T-helper 17 cell (primary cell): ENCODE measurements at regions not wholly inside any gene's neighbourhood (a gene's known extent, or its start where the extent isn't known, plus 50 kb on each side); places are given as distances from the start of the nearest gene placed in this dataset.

Experiments
- ATAC-seq: fragments of 150-1000 bp; cut with Tn5 transposase; 2 replicates; pipeline ENCODE4 v1.10.0; 2021; ENCODE audit warnings: mild to moderate bottlenecking, moderate library complexity
- DNase-seq, 3 donors: peaks; one replicate each; pipeline versions ENCODE4 v3.0.0 to v3.0.0-alpha.2; 2020 to 2021
- H3K9me3 ChIP-seq: one replicate; pipeline ENCODE4 v1.7.0; 2013; ENCODE audit warnings: low read length, mild to moderate bottlenecking; ENCODE audit not compliant: control insufficient read depth, poor library complexity, severe bottlenecking
- H3K27ac Mint-ChIP-seq: one replicate; pipeline ENCODE4 v1.8.0; 2022; ENCODE audit warnings: mild to moderate bottlenecking, moderate library complexity, mixed read lengths
- H3K27me3 Mint-ChIP-seq: one replicate; pipeline ENCODE4 v1.8.0; 2022; ENCODE audit warnings: mixed read lengths
- H3K36me3 Mint-ChIP-seq: one replicate; pipeline ENCODE4 v1.8.0; 2022; ENCODE audit warnings: low read depth, mixed read lengths
- H3K4me1 Mint-ChIP-seq: one replicate; pipeline ENCODE4 v1.8.0; 2022; ENCODE audit warnings: mild to moderate bottlenecking, mixed read lengths
- H3K4me3 Mint-ChIP-seq: one replicate; pipeline ENCODE4 v1.8.0; 2022; ENCODE audit warnings: mild to moderate bottlenecking, moderate library complexity, mixed read lengths

DNA sequence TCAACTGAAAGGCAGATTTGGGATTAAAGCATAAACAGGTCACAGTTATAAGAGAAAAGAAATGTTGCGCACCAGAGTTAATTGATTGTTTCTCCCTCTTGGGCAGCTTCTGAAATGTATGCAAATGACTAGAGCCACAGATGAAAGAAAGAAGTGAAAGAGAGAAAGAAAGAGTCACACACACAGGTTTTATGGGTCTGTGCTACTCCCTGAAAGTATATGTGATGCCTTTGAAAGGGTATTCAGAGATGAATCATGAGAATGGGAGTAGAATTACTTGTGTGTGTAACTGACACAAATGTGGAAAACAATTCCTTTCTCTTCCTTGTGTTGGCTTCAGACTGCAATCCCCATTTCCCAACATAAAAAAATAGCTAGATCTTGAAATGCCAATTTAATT lies 196.9 kb downstream of the FOXA2 start:
- H3K27me3 Mint-ChIP-seq = no peaks in the 10 kb centered on the region
- H3K27ac Mint-ChIP-seq = no peak overlapping the region
- no peaks in the 10 kb centered on the region for H3K36me3 Mint-ChIP-seq
- no peaks in the 10 kb centered on the region for H3K9me3 ChIP-seq
- no peak for ATAC-seq
- no peak overlapping the region for H3K4me3 Mint-ChIP-seq
- no peak for DNase-seq
- no peaks in the 10 kb centered on the region for H3K4me1 Mint-ChIP-seq

DNA sequence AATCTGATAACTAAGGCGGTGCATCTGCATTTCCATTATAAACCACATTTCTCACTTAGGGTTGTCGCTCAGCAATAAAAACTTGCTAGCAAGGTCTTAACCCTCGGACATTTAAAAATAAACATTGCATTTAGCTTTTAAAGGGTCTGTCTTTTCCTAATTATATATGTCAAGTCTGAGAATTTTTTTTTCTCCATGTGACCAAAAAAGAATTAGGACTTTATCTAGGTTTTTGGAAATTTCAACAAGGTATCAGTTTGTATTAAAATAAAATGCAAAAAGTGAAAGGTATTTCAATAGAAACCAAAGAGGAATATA lies 198.1 kb downstream of the FOXA2 start:
- no peaks in the 10 kb centered on the region for H3K9me3 ChIP-seq
- DNase-seq = no peak
- no peak overlapping the region for H3K4me3 Mint-ChIP-seq
- no peaks in the 10 kb centered on the region for H3K27me3 Mint-ChIP-seq
- H3K4me1 Mint-ChIP-seq = no peaks in the 10 kb centered on the region
- ATAC-seq = no peak
- no peaks in the 10 kb centered on the region for H3K36me3 Mint-ChIP-seq
- no peak overlapping the region for H3K27ac Mint-ChIP-seq

DNA sequence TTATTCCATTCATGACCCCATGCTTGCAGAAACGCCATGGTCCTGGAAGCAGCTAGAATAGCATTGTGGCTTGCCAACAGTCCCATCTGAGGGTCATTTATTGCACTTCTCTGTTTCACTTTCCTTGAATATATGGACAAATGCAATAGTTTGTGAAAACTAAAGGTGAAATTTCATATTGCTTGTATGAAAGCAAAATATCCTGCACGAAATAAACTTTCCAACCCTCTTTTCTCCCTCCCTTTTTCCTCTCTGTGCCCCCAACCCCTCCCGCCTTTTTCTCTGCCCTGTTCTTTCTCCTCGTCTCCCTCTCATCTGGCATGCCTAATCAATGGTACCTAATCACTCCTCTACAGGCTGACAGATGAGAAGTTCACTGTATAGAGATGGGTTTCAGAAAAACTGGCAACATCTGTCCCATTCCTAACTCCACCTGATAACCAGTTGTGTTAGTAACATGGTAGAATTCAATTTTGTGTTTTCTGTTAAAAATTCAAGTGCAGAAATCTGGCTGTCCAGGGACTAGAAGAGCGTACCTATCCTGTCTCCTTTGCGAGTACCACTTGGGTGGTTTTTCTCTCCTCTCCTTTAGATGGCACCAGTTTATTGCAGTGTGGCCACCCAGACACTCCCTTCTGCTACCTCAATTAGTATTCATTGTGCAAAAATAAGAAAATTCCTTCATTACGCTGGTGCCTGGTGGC lies 198.6 kb downstream of the FOXA2 start:
- Mint-ChIP-seq H3K27ac (no peak overlapping the region), H3K4me1 (no peaks in the 10 kb centered on the region), H3K36me3 (no peaks in the 10 kb centered on the region), H3K4me3 (no peak overlapping the region), H3K27me3 (no peaks in the 10 kb centered on the region)
- no peak for ATAC-seq
- DNase-seq = no peak
- H3K9me3 ChIP-seq = no peaks in the 10 kb centered on the region

DNA sequence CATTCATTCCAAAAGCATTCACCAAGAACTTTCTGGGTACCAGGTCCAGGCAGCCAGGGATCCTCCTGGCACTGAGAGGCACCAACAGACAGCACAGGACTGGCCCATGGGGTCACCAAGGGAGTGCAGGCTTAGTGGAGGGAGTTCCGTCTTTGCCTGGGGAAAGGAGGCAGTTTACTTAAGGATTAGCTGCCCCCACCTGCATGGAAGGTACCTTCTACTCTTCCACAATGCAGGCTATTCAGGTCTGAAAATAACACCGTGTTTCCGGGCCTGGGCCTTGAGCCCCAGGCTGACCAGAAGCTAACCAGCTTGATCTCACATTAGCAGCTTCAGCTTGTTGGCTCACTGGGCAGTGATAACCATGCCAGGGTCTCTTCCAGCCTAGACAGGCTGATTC lies 199.4 kb downstream of the FOXA2 start:
- H3K9me3 ChIP-seq = no peaks in the 10 kb centered on the region
- no peaks in the 10 kb centered on the region for H3K36me3 Mint-ChIP-seq
- H3K27me3 Mint-ChIP-seq = no peaks in the 10 kb centered on the region
- H3K4me1 Mint-ChIP-seq = no peaks in the 10 kb centered on the region
- no peak overlapping the region for H3K27ac Mint-ChIP-seq
- ATAC-seq (no peak), DNase-seq (no peak)
- no peak overlapping the region for H3K4me3 Mint-ChIP-seq

DNA sequence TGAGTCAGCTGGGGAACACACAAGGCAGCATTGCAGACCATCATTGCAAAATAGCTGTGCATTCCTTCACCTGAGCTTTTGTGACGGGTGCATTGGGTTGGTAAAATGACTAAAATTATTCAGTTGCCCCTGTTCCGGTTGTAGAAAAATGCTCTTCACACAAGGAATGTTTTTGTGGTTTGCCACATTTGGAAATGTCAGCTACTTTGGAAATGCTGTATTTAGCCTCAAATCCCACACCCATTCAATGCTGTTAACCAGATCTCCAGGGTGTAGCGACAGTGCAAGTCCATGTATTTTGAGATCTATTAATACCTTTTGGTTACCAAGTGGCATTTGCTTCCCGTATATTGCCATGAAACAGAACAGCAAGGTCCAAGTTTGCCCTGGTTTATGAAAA lies 201.2 kb downstream of the FOXA2 start:
- no peak for ATAC-seq
- no peaks in the 10 kb centered on the region for H3K9me3 ChIP-seq
- Mint-ChIP-seq H3K4me3 (no peak overlapping the region), H3K36me3 (no peaks in the 10 kb centered on the region), H3K27me3 (no peaks in the 10 kb centered on the region), H3K4me1 (no peaks in the 10 kb centered on the region), H3K27ac (no peak overlapping the region)
- DNase-seq = no peak

DNA sequence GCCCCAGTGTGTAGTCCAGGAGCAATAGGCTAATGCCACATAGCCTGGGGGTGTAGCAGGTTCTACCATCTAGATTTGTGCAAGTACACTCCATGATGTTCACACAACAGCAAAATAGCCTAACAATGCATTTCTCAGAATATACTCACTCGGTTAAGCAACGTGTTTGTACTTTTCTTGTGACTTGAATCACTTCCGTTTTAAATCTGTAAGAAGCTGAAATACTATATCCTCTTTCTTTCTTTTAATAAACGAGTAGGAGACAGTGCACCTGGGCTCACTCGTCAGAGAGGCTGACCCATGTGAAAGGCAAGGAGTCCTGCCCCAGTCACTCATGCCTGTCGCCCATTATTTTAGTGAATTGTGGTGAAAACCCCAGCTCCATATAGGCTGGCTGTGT lies 201.6 kb downstream of the FOXA2 start:
- no peak for ATAC-seq
- H3K9me3 ChIP-seq = no peaks in the 10 kb centered on the region
- Mint-ChIP-seq H3K4me1 (no peaks in the 10 kb centered on the region), H3K36me3 (no peaks in the 10 kb centered on the region), H3K4me3 (no peak overlapping the region), H3K27me3 (no peaks in the 10 kb centered on the region), H3K27ac (no peak overlapping the region)
- no peak for DNase-seq

DNA sequence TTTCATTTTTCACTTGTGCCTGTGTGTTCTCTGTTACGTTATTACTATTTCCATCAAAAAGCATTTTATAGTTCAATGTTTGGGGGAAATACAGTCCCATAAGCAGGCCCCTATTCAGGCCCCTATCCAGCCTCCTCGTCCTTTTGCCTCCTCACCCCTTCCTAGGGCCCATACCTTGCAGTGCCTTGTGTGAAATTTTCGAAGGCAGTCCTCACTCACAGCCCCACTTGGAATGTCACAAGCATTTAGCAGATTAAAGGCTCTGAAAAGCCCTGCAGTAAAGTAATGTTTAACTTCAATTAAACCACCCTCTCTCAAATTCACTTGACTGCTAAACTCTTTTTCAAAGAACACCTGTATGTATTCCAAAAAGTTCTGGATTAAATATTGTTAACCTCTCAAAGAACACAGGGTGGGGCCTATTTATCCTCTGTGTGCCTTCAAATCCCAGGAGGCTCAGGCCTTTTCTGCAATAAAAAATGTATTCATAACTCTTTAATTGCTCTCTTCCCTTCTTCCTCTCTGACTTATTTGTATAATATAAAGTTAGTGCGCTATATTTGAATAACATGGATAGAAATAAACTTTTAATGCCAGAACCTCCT lies 202.5 kb downstream of the FOXA2 start:
- H3K4me1 Mint-ChIP-seq = no peaks in the 10 kb centered on the region
- no peaks in the 10 kb centered on the region for H3K9me3 ChIP-seq
- no peaks in the 10 kb centered on the region for H3K36me3 Mint-ChIP-seq
- no peak for ATAC-seq
- H3K27ac Mint-ChIP-seq = no peak overlapping the region
- H3K4me3 Mint-ChIP-seq = no peak overlapping the region
- DNase-seq = no peak
- H3K27me3 Mint-ChIP-seq = no peaks in the 10 kb centered on the region

DNA sequence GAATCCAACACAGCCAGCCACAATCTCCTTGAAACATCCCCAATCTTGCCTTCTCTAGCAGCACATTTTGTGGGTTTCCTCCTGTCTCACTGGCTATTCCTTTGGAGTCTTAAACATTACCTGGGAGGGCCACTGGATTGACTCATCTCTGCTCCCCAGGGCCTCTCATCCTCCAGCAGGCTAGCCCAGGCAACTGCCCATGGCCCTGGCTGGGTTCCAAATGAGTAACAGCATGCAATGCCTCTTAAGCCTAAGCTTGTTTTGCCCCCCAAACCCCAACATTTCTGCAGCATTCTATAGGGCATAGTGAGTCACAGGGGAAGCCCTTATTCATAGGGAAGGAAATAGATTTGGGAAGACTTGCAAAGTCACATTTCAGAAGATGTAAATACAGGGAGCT lies 204.9 kb downstream of the FOXA2 start:
- H3K27ac Mint-ChIP-seq = no peak overlapping the region
- no peaks in the 10 kb centered on the region for H3K4me1 Mint-ChIP-seq
- H3K27me3 Mint-ChIP-seq = no peaks in the 10 kb centered on the region
- H3K9me3 ChIP-seq = no peaks in the 10 kb centered on the region
- ATAC-seq (no peak), DNase-seq (no peak)
- no peaks in the 10 kb centered on the region for H3K36me3 Mint-ChIP-seq
- H3K4me3 Mint-ChIP-seq = no peak overlapping the region

DNA sequence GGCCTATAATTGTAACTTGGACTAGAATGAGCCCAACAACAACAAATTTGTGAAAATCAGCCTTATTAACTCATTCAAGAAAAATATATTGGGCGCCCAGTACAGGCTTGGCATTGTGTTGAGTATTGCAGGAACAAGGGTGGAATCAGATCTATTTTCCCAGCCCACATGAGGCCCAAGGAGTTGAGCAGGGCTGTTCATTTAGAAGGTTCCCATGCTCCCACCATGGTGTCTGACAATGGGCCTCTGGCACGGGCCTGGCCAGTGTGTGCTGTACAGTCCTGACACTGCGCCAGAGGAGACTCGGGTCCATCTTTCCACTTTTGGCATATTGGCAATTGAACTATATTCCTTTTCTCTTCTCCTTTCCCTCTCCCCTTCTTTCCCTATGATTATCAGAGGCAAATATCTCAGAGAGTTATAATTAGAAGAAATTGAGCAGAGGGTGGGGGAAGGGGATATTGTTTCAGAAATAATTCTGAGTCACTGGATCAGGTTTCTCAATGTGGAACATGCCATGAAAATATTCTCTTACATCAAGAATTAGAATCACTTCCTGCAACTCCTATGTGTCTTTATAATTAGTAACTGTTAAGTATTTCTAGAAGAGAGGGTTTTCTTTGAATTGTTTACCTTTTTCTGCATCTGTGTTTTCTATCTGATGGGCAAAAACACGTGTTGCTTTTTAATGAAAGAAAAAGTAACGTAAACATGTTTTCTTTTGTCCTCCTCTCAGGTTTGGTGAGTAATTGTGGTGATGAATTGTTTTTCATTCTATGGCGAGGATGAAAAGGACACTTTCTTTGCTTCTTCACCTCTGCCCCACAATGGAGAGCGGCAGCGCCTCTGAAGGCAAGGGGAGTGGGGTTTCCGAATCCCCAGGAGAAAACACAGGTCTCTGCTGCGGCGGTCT lies 209.4 kb downstream of the FOXA2 start:
- ATAC-seq = no peak
- H3K4me3 Mint-ChIP-seq = no peak overlapping the region
- H3K27me3 Mint-ChIP-seq = no peaks in the 10 kb centered on the region
- no peak overlapping the region for H3K27ac Mint-ChIP-seq
- no peaks in the 10 kb centered on the region for H3K4me1 Mint-ChIP-seq
- DNase-seq = no peak
- no peaks in the 10 kb centered on the region for H3K9me3 ChIP-seq
- H3K36me3 Mint-ChIP-seq = no peaks in the 10 kb centered on the region

DNA sequence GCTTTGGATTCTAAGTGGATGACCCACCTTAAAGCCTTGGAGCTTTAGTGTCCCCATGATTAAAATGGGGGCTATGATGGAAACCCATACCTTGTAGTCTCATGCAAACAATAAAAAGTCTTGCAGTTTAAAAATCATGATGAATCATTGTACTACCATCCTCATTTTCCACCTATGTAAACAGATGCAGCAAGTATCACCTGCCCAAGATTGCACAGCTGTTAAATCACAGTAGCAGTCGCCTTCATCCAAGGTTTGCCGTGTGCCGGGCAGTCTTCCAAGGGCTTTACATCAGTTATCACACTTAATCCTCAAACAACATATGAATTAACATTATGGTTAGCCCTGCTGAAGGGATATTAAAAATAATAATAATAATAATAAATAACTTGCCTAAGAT lies 210.3 kb downstream of the FOXA2 start:
- Mint-ChIP-seq H3K27ac (no peak overlapping the region), H3K36me3 (no peaks in the 10 kb centered on the region), H3K4me3 (no peak overlapping the region), H3K27me3 (no peaks in the 10 kb centered on the region), H3K4me1 (no peaks in the 10 kb centered on the region)
- no peaks in the 10 kb centered on the region for H3K9me3 ChIP-seq
- no peak for ATAC-seq
- no peak for DNase-seq

DNA sequence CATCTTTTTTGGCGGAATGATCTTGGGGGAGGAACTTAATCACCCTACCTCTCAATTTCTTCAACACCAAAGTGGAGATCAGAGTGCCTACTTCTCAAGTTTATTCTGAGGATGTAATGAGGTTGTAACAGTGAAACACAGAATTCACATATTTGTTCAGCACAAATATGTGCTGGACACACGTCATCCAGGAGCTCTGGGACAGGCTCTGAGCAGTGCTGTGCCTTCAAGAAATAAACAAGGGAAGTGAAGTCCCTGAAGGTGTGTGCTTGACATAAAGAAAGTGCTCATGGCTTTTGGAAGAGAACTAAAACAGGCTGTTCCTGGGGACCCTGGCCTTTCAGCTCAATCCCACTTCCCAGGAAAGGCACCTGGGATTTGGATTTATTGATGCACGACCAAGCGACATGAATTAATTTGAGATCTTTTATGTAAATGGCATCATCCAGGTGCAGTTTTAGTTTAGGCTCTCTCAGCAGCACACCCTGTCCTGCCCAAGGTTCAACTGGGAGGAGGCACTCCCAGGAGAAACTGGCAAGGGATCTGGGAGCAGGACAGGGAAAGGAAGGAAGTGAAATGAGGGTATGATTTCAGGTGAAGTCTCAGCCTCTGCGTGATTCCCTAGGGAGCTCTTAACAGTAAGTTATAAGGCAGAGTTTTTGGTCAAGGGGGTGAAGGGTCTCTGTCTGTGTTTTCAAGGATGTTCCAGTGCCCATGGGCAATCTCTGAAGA lies 211.0 kb downstream of the FOXA2 start:
- Mint-ChIP-seq H3K27ac (no peak overlapping the region), H3K27me3 (no peaks in the 10 kb centered on the region), H3K4me3 (no peak overlapping the region), H3K4me1 (no peaks in the 10 kb centered on the region), H3K36me3 (no peaks in the 10 kb centered on the region)
- DNase-seq (no peak), ATAC-seq (no peak)
- no peaks in the 10 kb centered on the region for H3K9me3 ChIP-seq

DNA sequence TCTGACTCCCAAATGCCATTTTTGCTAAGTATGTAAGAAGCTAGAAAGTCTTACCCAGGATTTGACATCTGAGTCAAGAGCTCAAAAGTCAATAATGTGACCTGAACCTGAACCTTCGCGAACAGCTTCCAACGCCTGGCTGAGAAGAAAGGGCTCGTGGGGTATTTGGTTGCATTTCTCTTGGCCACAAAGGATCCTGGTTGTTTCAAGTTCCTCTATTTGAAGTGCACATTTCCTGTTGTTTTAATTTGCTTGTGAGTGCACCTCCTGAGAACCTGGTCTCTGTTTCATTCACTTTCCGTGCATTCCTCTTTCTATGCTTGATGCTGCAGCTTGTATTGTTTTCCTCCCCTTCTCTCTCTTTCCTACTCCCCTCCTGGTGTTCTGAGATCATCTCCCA lies 212.5 kb downstream of the FOXA2 start:
- DNase-seq (no peak), ATAC-seq (no peak)
- H3K36me3 Mint-ChIP-seq = no peaks in the 10 kb centered on the region
- H3K9me3 ChIP-seq = no peaks in the 10 kb centered on the region
- H3K4me1 Mint-ChIP-seq = no peaks in the 10 kb centered on the region
- H3K4me3 Mint-ChIP-seq = no peak overlapping the region
- H3K27me3 Mint-ChIP-seq = no peaks in the 10 kb centered on the region
- H3K27ac Mint-ChIP-seq = no peak overlapping the region

DNA sequence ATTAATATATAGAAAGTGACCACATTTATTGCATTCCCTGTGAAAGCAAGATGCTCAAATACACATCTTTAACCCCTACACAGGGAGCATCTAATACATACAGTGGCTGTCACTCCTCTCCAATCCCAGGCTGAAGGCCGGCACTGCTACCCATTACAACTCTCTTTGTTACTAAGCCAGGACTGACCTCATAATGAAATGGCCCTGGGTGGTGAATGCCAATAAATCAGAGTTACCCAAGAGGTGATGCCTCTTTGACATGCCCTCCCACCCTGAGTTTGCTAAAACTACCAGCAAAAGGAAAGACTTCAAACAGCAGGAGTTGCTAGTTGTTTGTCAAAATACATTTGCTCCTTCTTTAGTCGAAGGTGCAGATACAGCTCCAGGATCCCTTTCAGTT lies 214.2 kb downstream of the FOXA2 start:
- H3K9me3 ChIP-seq = no peaks in the 10 kb centered on the region
- H3K27ac Mint-ChIP-seq = no peak overlapping the region
- no peak overlapping the region for H3K4me3 Mint-ChIP-seq
- no peaks in the 10 kb centered on the region for H3K36me3 Mint-ChIP-seq
- ATAC-seq (no peak), DNase-seq (no peak)
- no peaks in the 10 kb centered on the region for H3K4me1 Mint-ChIP-seq
- no peaks in the 10 kb centered on the region for H3K27me3 Mint-ChIP-seq
